PC-9 (cell line): ENCODE measurements at regions not wholly inside any gene's neighbourhood (a gene's known extent, or its start where the extent isn't known, plus 50 kb on each side); places are given as distances from the start of the nearest gene placed in this dataset.

Source experiments
- BruUV-seq: library from RNA; stranded (reverse); fragments of 400-500 nt; replicated peaks from 2 replicates; lab custom pipeline; 2021; lab: Mats Ljungman, UMichigan
- CTCF ChIA-PET: fragments of 300-600 bp; sonication (Branson Sonifier 250); formaldehyde crosslinking; loops from one replicate; lab custom pipeline; 2022; ENCODE audit warnings: antibody characterized with exemption; lab: Charles Lee
- POLR2A ChIA-PET: fragments of 300-600 bp; sonication (Branson Sonifier 250); formaldehyde crosslinking; loops from one replicate; lab custom pipeline; 2022; ENCODE audit warnings: antibody characterized with exemption; ENCODE audit not compliant: unreplicated experiment; lab: Charles Lee
- DNase-seq, 2 experiments: peaks; one replicate each; pipeline versions ENCODE4 v3.0.0 to v3.0.0-alpha.2; 2015 to 2022; ENCODE audit warnings: mixed read lengths in 1 of 2
- H2AFZ ChIP-seq: fragments of 200-600 bp; sonication (generic); 2 replicates; pipeline ENCODE4 v1.8.1; 2017; ENCODE audit warnings: antibody characterized with exemption
- H3F3A ChIP-seq: fragments of 200-600 bp; sonication (generic); 2 replicates; pipeline ENCODE4 v1.8.1; 2017; ENCODE audit warnings: antibody characterized with exemption, mild to moderate bottlenecking, low read depth; ENCODE audit not compliant: insufficient read depth
- H3K27ac ChIP-seq: fragments of 200-600 bp; sonication (generic); 2 replicates; pipeline ENCODE4 v1.6.1; 2016; ENCODE audit warnings: mixed run types
- H3K27me3 ChIP-seq: fragments of 200-600 bp; sonication (generic); 2 replicates; pipeline ENCODE4 v1.6.1; 2016; ENCODE audit warnings: low read depth, mixed run types; ENCODE audit not compliant: insufficient read depth
- H3K36me3 ChIP-seq: fragments of 200-600 bp; sonication (generic); 2 replicates; pipeline ENCODE4 v1.6.1; 2016; ENCODE audit warnings: low read depth, mixed run types
- H3K4me1 ChIP-seq: fragments of 200-600 bp; sonication (generic); replicated peaks from 2 replicates; pipeline ENCODE4 v1.6.1; 2016; ENCODE audit warnings: mixed run types; ENCODE audit not compliant: insufficient read depth
- H3K4me2 ChIP-seq: fragments of 200-600 bp; sonication (generic); 2 replicates; pipeline ENCODE4 v1.6.1; 2017; ENCODE audit warnings: mixed run types
- H3K4me3 ChIP-seq: fragments of 200-600 bp; sonication (generic); 2 replicates; pipeline ENCODE4 v1.6.1; 2016; ENCODE audit warnings: mixed run types
- H3K79me2 ChIP-seq: fragments of 200-600 bp; sonication (generic); 2 replicates; pipeline ENCODE4 v1.6.1; 2017; ENCODE audit warnings: low read depth, mixed run types
- H3K9me2 ChIP-seq: fragments of 200-600 bp; sonication (generic); 2 replicates; pipeline ENCODE4 v1.8.1; 2017; ENCODE audit warnings: mild to moderate bottlenecking; ENCODE audit not compliant: insufficient read depth
- H3K9me3 ChIP-seq: fragments of 200-600 bp; sonication (generic); 2 replicates; pipeline ENCODE4 v1.8.1; 2016; ENCODE audit warnings: low read depth; ENCODE audit not compliant: insufficient read depth
- H4K20me1 ChIP-seq: fragments of 200-600 bp; sonication (generic); 2 replicates; pipeline ENCODE4 v1.8.1; 2017; ENCODE audit not compliant: insufficient read depth
- CTCF ChIP-seq: fragments of 200-600 bp; sonication (generic); conservative IDR thresholded peaks from 2 replicates; pipeline ENCODE4 v1.6.1; 2017; ENCODE audit warnings: mixed run types, antibody characterized with exemption, mild to moderate bottlenecking, moderate library complexity
- EZH2 ChIP-seq: fragments of 200-600 bp; sonication (generic); IDR thresholded peaks from 2 replicates; pipeline ENCODE4 v1.8.0; 2017; ENCODE audit warnings: antibody characterized with exemption, low read depth
- intact Hi-C: fragments of 100-400 bp; cut with micrococcal nuclease; formaldehyde crosslinking; loops from one replicate; pipeline ENCODE4 v1.10.0; 2022; ENCODE audit not compliant: unreplicated experiment

GRCh38 chr4:23734000-23734399 lies 155.8 kb downstream of the PPARGC1A start:
- H3K9me2 ChIP-seq, result no peaks in the 10 kb centered on the region
- no peaks in the 10 kb centered on the region for H3K36me3 ChIP-seq
- no peaks in the 10 kb centered on the region for H3K4me1 ChIP-seq
- no peak overlapping the region for H2AFZ ChIP-seq
- no peak overlapping the region for H3K4me3 ChIP-seq
- no peaks in the 10 kb centered on the region for H3K27me3 ChIP-seq
- no peaks in the 10 kb centered on the region for H3F3A ChIP-seq
- no peaks in the 10 kb centered on the region for H3K79me2 ChIP-seq
- intact Hi-C loops, result no loop called here
- CTCF ChIA-PET, result no interaction called here
- TF ChIP-seq EZH2 (no peak), CTCF (no peak)
- no peak overlapping the region for H3K4me2 ChIP-seq
- H3K27ac ChIP-seq, result no peak overlapping the region
- no peaks in the 10 kb centered on the region for H4K20me1 ChIP-seq
- BruUV-seq, result no TSS peak
- no peaks in the 10 kb centered on the region for H3K9me3 ChIP-seq
- no peak for DNase-seq
- POLR2A ChIA-PET, result no interaction called here

DNA sequence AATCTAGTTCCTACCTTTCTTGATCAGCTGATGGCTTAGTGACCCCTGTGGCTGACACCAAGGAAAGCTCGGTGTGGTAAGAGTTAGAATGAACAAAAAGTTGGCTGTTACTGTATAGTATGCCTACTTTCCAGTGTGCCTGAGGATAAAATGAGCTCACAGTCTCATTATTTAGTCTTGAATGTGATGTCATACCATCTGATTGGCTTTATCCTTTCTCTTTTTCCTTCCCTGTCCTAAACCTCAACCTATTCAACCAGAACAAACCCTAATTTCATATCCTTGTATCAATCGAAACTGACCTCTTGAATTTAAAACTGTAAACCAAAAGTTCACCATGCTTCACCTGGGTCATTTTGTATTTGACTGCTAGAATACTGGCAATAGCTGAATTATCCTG lies 156.4 kb downstream of the PPARGC1A start:
- ChIA-PET POLR2A (no interaction called here), CTCF (no interaction called here)
- Histone ChIP-seq H3K36me3 (no peaks in the 10 kb centered on the region), H3F3A (no peaks in the 10 kb centered on the region), H3K27me3 (no peaks in the 10 kb centered on the region), H2AFZ (no peak overlapping the region), H3K9me2 (no peaks in the 10 kb centered on the region), H3K79me2 (no peaks in the 10 kb centered on the region), H4K20me1 (no peaks in the 10 kb centered on the region), H3K27ac (no peak overlapping the region), H3K9me3 (no peaks in the 10 kb centered on the region), H3K4me1 (no peaks in the 10 kb centered on the region), H3K4me2 (no peak overlapping the region), H3K4me3 (no peak overlapping the region)
- TF ChIP-seq EZH2, result no peak
- no peak for TF ChIP-seq CTCF
- intact Hi-C loops, result no loop called here
- DNase-seq, result no peak
- no TSS peak for BruUV-seq

DNA sequence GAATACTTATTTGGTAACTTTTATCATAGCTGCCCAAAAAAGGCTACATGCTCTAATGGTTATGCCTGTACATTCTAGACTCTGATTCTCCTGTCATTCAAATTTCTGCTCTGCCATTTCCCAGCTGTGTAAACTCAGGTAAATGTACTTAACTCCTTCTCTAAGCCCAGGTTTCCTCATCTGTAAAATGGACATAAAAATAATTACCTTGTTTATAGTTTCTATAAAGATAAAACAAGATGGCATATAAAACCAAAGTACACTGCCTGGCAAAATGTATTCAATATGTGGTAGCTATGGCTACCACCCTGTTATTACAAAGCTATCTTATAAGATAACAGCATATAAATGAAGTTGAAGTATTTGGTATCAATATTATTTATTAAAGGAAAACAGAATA lies 158.8 kb downstream of the PPARGC1A start:
- CTCF ChIA-PET, result no interaction called here

More for the DNA sequence above, 158.8 kb downstream of the PPARGC1A start:
- BruUV-seq, result no TSS peak
- Histone ChIP-seq H3K4me2 (no peak overlapping the region), H3K79me2 (no peaks in the 10 kb centered on the region), H3K9me3 (no peaks in the 10 kb centered on the region), H4K20me1 (no peaks in the 10 kb centered on the region), H2AFZ (no peak overlapping the region), H3K36me3 (no peaks in the 10 kb centered on the region), H3F3A (no peaks in the 10 kb centered on the region), H3K4me1 (no peaks in the 10 kb centered on the region), H3K27ac (no peak overlapping the region), H3K9me2 (no peaks in the 10 kb centered on the region), H3K27me3 (no peaks in the 10 kb centered on the region), H3K4me3 (no peak overlapping the region)
- TF ChIP-seq CTCF (no peak), EZH2 (no peak)
- POLR2A ChIA-PET, result no interaction called here
- DNase-seq, result no peak
- intact Hi-C loops, result no loop called here
